Neural progenitor cell (in vitro differentiated cells): ENCODE measurements at regions not wholly inside any gene's neighbourhood (a gene's known extent, or its start where the extent isn't known, plus 50 kb on each side); places are given as distances from the start of the nearest gene placed in this dataset.

Experiments
- EZH2 ChIP-seq: fragments of 200-600 bp; sonication (generic); IDR thresholded peaks from 2 replicates; pipeline ENCODE4 v1.6.1; 2017; ENCODE audit warnings: antibody characterized with exemption, mild to moderate bottlenecking, moderate library complexity
- EZH2phosphoT487 ChIP-seq: fragments of 200-600 bp; sonication (generic); IDR thresholded peaks from 2 replicates; pipeline ENCODE4 v1.6.1; 2017; ENCODE audit warnings: antibody characterized with exemption
- TF ChIP-seq, protein P1 (sequence below): fragments of 200-600 bp; sonication (generic); IDR thresholded peaks from 2 replicates; pipeline ENCODE4 v1.5.1; 2017; ENCODE audit warnings: antibody characterized with exemption, mild to moderate bottlenecking

DNA sequence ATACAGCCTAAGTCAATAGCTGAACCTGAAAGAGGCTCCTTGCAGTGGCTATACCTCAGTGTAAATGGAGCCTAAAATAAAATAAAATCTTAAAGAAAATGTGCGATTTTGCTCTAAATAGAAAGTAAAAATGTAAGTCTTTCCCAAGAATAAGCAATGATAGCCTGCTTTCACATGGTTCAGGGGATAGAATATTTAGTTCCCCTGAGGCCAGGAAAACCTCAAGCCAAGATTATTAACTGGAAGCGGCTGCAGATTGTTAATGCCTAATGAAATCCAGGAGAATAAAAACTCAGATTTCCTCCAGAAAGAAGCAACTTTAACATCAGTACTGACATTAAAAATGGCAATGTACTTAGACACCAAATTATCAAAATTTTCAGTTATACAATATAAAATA lies 463.7 kb downstream of the CYLC2 start:
- TF ChIP-seq, protein P1, sequence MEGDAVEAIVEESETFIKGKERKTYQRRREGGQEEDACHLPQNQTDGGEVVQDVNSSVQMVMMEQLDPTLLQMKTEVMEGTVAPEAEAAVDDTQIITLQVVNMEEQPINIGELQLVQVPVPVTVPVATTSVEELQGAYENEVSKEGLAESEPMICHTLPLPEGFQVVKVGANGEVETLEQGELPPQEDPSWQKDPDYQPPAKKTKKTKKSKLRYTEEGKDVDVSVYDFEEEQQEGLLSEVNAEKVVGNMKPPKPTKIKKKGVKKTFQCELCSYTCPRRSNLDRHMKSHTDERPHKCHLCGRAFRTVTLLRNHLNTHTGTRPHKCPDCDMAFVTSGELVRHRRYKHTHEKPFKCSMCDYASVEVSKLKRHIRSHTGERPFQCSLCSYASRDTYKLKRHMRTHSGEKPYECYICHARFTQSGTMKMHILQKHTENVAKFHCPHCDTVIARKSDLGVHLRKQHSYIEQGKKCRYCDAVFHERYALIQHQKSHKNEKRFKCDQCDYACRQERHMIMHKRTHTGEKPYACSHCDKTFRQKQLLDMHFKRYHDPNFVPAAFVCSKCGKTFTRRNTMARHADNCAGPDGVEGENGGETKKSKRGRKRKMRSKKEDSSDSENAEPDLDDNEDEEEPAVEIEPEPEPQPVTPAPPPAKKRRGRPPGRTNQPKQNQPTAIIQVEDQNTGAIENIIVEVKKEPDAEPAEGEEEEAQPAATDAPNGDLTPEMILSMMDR, result no peak
- TF ChIP-seq EZH2phosphoT487, result no peak
- TF ChIP-seq EZH2, result no peak
